ENCODE measurements at regions not wholly inside any gene's neighbourhood (a gene's known extent, or its start where the extent isn't known, plus 50 kb on each side); places are given as distances from the start of the nearest gene placed in this dataset.

DNA sequence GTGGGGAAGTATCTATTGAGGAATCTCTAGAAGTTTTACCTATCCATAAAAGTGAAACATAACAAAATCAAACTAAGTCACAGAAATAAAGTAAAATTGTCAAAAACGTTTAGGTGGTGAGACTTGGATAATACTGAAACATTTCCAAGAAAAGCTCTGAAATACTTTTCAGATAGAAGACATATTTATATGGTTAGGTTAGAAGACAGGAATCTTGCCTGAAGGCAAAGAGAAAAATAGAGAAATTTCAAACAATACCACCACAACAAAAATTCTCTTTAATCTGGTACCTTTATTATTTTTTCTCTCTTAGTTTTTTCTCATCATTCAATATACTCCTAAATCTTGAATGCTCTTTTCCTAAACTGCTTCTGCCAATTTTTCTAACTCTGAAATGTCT is 222.7 kb upstream of the PLSCR5 start:
- DNase-seq (ENCODE audit: low read depth, low spot score) = no peak
- H3K9ac ChIP-seq (ENCODE audit: insufficient read length) = no peak overlapping the region
- TF ChIP-seq FOXP2 (optimal IDR thresholded peaks at IDR 0.05; ENCODE audit: control extremely low read depth, extremely low read length, insufficient read depth) (no peak), POLR2AphosphoS5 (IDR thresholded peaks at IDR 0.05; ENCODE audit: borderline replicate concordance, low read depth, low read length) (no peak), EZH2 (IDR thresholded peaks at IDR 0.05) (no peak)
- no peaks in the 10 kb centered on the region for H3K36me3 ChIP-seq (ENCODE audit: insufficient read depth, low read length)
- no peak overlapping the region for H3K4me3 ChIP-seq
- H3K9me3 ChIP-seq (ENCODE audit: low read depth, low read length) = no peaks in the 10 kb centered on the region
- no peak overlapping the region for H3K27ac ChIP-seq

DNA sequence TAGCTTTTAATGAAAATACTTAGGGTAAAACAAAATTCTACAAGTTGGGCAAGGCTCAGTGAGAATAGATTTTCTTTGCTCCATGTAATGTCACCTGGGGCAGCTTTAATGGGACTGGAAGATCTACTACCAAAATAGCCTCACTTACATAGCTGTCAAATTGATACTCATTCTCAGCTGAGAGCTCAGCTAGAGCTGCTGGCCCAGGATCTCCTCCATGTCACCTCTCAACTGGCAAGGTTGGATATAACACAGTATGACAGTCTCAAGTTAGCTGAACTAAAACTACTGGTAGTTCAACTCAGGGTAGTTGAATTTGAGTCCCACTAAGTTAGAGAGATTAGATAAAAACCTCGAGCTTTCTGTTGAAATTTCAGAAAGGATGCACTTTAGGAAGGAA is 218.5 kb upstream of the PLSCR5 start:
- H3K9me3 ChIP-seq (ENCODE audit: low read depth, low read length) = no peaks in the 10 kb centered on the region
- no peak for TF ChIP-seq EZH2 (IDR thresholded peaks at IDR 0.05)
- TF ChIP-seq FOXP2 (optimal IDR thresholded peaks at IDR 0.05; ENCODE audit: control extremely low read depth, extremely low read length, insufficient read depth) = no peak
- no peak for TF ChIP-seq POLR2AphosphoS5 (IDR thresholded peaks at IDR 0.05; ENCODE audit: borderline replicate concordance, low read depth, low read length)
- DNase-seq (ENCODE audit: low read depth, low spot score) = no peak
- H3K27ac ChIP-seq = no peak overlapping the region
- H3K9ac ChIP-seq (ENCODE audit: insufficient read length) = no peak overlapping the region
- no peak overlapping the region for H3K4me3 ChIP-seq
- no peaks in the 10 kb centered on the region for H3K36me3 ChIP-seq (ENCODE audit: insufficient read depth, low read length)

DNA sequence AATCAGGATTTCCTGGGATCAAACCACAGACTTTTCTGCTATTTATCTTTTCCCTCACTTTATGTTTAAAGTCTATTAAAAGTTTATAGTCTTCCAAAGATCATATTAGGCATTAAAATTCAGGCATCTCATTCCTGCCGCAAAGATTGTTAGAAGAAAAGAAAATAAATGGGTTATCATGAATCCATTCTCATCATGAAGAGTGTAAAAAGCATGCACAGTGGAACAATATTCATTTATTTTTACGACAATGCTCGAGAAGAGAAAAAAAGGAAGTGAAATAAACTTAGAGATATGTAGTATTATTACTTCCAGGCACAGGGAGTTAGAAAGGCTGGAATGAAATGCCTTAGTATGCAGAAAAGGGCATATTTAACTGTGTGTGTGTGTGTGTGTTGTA is 213.7 kb upstream of the PLSCR5 start:
- H3K36me3 ChIP-seq (ENCODE audit: insufficient read depth, low read length) = no peaks in the 10 kb centered on the region
- H3K27ac ChIP-seq = peak overlapping the region; percentile 77
- H3K9ac ChIP-seq (ENCODE audit: insufficient read length) = no peak overlapping the region
- DNase-seq (ENCODE audit: low read depth, low spot score) = peak; percentile 88
- peak overlapping the region; percentile 56 for H3K4me3 ChIP-seq
- no peaks in the 10 kb centered on the region for H3K9me3 ChIP-seq (ENCODE audit: low read depth, low read length)
- TF ChIP-seq POLR2AphosphoS5 (IDR thresholded peaks at IDR 0.05; ENCODE audit: borderline replicate concordance, low read depth, low read length) = peak; percentile 47; the same call in 1 of the 2 replicates
- no peak for TF ChIP-seq EZH2 (IDR thresholded peaks at IDR 0.05)
- TF ChIP-seq FOXP2 (optimal IDR thresholded peaks at IDR 0.05; ENCODE audit: control extremely low read depth, extremely low read length, insufficient read depth) = peak; percentile 43

DNA sequence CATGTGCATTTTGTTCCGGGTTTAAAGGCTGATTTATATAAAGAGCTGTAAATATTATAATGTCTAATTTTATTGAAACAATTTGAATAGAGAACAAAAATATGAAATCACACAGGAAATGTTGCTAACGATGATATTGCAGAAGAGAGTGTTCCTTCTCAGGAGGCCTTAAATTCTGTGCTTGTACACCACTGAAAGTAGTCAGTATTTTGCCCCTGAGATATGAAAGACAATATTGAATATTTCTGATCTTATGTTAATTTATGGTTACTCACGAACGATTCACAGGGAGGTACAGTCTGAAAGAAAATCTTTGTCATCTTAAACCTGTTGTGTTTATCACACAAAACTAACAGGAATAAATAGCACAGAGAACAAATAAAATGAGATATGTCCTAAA is 213.2 kb upstream of the PLSCR5 start:
- H3K9ac ChIP-seq (ENCODE audit: insufficient read length) = no peak overlapping the region
- peak overlapping the region; percentile 77 for H3K27ac ChIP-seq
- no peaks in the 10 kb centered on the region for H3K9me3 ChIP-seq (ENCODE audit: low read depth, low read length)
- peak; percentile 72 for DNase-seq (ENCODE audit: low read depth, low spot score)
- TF ChIP-seq EZH2 (IDR thresholded peaks at IDR 0.05) = no peak
- TF ChIP-seq POLR2AphosphoS5 (IDR thresholded peaks at IDR 0.05; ENCODE audit: borderline replicate concordance, low read depth, low read length) = no peak
- no peak for TF ChIP-seq FOXP2 (optimal IDR thresholded peaks at IDR 0.05; ENCODE audit: control extremely low read depth, extremely low read length, insufficient read depth)
- no peaks in the 10 kb centered on the region for H3K36me3 ChIP-seq (ENCODE audit: insufficient read depth, low read length)
- peak overlapping the region; percentile 56 for H3K4me3 ChIP-seq

DNA sequence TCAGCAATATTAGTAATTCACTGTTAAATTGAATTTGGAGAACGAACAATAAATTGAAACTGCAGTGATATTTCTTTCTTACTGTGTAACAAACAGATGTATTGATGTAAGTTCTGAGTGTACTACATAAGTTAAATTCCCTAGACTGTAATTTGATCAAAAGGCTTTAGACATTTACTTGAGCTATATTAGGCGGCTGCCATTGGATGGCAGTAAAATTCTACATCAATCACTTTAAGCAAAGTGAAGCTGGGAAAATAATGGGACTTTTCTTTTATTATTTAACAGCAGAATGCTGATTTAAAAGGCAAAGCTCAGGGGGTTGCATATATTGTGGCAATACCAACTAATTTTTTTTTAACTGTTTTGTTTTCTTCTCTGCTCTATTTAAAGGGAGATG is 212.6 kb upstream of the PLSCR5 start:
- H3K27ac ChIP-seq = no peak overlapping the region
- no peaks in the 10 kb centered on the region for H3K9me3 ChIP-seq (ENCODE audit: low read depth, low read length)
- TF ChIP-seq POLR2AphosphoS5 (IDR thresholded peaks at IDR 0.05; ENCODE audit: borderline replicate concordance, low read depth, low read length) = no peak
- TF ChIP-seq EZH2 (IDR thresholded peaks at IDR 0.05) = no peak
- TF ChIP-seq FOXP2 (optimal IDR thresholded peaks at IDR 0.05; ENCODE audit: control extremely low read depth, extremely low read length, insufficient read depth) = no peak
- H3K36me3 ChIP-seq (ENCODE audit: insufficient read depth, low read length) = no peaks in the 10 kb centered on the region
- no peak overlapping the region for H3K9ac ChIP-seq (ENCODE audit: insufficient read length)
- H3K4me3 ChIP-seq = no peak overlapping the region
- DNase-seq (ENCODE audit: low read depth, low spot score) = peak; percentile 35

DNA sequence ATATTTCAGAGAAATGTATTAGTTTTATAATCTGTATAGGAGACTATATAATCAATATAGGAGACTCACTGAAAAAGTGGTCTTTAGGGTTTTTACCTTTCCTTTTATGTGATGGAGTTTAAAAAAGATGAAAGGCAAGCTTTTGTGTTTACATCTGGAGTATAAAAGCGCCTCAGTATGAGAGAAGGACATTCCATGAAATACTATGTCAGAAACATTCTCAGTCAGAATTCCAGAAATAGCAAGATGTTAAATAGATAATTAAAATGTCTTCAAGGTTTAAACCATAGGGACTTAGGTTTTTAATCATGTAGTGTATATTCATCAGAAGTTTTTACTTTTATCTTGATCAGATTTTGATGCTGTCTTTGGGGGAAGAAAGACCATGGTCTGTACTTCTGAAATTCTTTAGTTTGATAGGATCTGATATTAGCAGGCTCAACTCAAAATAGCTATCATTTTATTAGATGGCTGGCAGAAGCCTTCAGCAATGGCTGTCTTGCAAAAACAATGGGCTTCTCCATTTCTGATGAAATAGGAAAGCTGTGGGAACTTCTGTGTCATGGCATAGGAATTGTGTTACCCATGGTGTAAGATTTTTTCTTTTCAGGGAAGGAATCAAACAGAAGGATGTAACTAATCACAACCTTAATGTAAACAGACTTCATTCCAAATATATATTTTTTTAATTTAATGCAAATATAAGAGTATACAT is 209.6 kb upstream of the PLSCR5 start:
- Histone ChIP-seq H3K36me3 (ENCODE audit: insufficient read depth, low read length) (no peaks in the 10 kb centered on the region), H3K9me3 (ENCODE audit: low read depth, low read length) (no peaks in the 10 kb centered on the region), H3K9ac (ENCODE audit: insufficient read length) (no peak overlapping the region), H3K4me3 (no peak overlapping the region), H3K27ac (no peak overlapping the region)
- TF ChIP-seq POLR2AphosphoS5 (IDR thresholded peaks at IDR 0.05; ENCODE audit: borderline replicate concordance, low read depth, low read length) (no peak), FOXP2 (optimal IDR thresholded peaks at IDR 0.05; ENCODE audit: control extremely low read depth, extremely low read length, insufficient read depth) (no peak), EZH2 (IDR thresholded peaks at IDR 0.05) (no peak)
- DNase-seq (ENCODE audit: low read depth, low spot score) = no peak

DNA sequence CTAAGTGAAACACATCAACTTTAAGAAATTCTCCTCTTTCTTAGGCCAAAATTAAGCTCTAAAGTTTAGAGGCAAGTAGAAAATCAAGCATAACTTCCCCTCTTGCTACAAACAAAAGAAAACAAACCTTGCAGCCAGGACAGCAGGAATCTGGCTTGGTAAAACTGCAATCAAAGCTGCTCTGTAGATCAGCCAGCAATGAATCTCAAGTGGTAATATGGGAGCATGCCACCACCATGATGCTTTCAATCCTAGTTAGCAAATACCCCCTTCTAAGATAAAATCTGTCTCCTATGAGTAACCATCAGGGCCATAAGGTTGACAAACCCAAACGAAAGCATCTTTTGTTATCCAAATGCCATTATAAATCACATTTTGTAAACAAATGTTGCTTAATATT is 208.3 kb upstream of the PLSCR5 start:
- H3K36me3 ChIP-seq (ENCODE audit: insufficient read depth, low read length) = no peaks in the 10 kb centered on the region
- H3K4me3 ChIP-seq = no peak overlapping the region
- DNase-seq (ENCODE audit: low read depth, low spot score) = no peak
- no peak overlapping the region for H3K9ac ChIP-seq (ENCODE audit: insufficient read length)
- H3K9me3 ChIP-seq (ENCODE audit: low read depth, low read length) = no peaks in the 10 kb centered on the region
- H3K27ac ChIP-seq = no peak overlapping the region
- TF ChIP-seq EZH2 (IDR thresholded peaks at IDR 0.05) = no peak
- TF ChIP-seq POLR2AphosphoS5 (IDR thresholded peaks at IDR 0.05; ENCODE audit: borderline replicate concordance, low read depth, low read length) = no peak

DNA sequence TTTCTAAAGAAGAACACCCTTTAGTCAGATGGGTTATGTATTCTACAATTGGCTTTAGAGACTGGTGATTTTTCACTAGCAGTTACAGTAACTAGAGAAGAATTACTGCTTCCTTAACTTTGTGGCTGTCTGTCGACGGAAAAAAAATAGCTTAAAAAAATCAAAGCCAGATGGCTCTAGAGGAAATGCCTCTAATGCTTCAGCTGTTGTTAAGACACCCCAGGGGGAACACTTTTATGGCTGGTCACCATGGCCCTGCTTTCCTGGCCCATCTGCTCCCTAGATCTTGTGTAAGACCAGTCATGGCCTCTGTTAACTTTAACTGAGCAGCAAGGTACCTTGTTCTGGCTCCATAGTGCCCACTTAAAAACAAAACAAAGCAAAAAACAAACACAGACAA is 198.6 kb upstream of the PLSCR5 start:
- peak; percentile 66 for DNase-seq (ENCODE audit: low read depth, low spot score)
- TF ChIP-seq POLR2AphosphoS5 (IDR thresholded peaks at IDR 0.05; ENCODE audit: borderline replicate concordance, low read depth, low read length) = peak; percentile 33; the same call in 1 of the 2 replicates
- no peak for TF ChIP-seq FOXP2 (optimal IDR thresholded peaks at IDR 0.05; ENCODE audit: control extremely low read depth, extremely low read length, insufficient read depth)
- peak overlapping the region; percentile 49 for H3K4me3 ChIP-seq
- peak overlapping the region; percentile 60 for H3K27ac ChIP-seq
- no peak overlapping the region for H3K9ac ChIP-seq (ENCODE audit: insufficient read length)
- H3K36me3 ChIP-seq (ENCODE audit: insufficient read depth, low read length) = no peaks in the 10 kb centered on the region
- H3K9me3 ChIP-seq (ENCODE audit: low read depth, low read length) = no peaks in the 10 kb centered on the region

DNA sequence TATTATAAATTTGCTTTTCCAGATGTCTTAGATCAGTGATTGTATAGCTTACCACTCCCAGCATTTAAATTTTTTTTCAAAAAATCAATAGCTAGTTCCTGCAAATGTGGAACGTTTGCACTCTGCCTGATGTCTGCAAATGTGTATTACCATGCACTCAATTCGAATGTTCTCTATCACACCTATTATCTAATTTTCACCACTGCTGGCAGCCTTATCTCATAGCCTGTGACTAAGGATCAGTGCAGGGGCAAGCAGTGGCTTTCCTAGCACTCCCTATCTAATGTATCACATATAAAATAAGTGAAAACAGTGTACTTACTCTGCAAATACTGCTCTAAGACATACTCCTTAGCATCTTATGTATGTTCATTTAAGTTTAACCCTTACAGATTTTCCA is 196.3 kb upstream of the PLSCR5 start:
- no peak for DNase-seq (ENCODE audit: low read depth, low spot score)
- no peak overlapping the region for H3K4me3 ChIP-seq

More for the DNA sequence above, 196.3 kb upstream of the PLSCR5 start:
- no peak overlapping the region for H3K9ac ChIP-seq (ENCODE audit: insufficient read length)
- H3K9me3 ChIP-seq (ENCODE audit: low read depth, low read length) = no peaks in the 10 kb centered on the region
- H3K27ac ChIP-seq = no peak overlapping the region
- no peak for TF ChIP-seq FOXP2 (optimal IDR thresholded peaks at IDR 0.05; ENCODE audit: control extremely low read depth, extremely low read length, insufficient read depth)
- no peak for TF ChIP-seq POLR2AphosphoS5 (IDR thresholded peaks at IDR 0.05; ENCODE audit: borderline replicate concordance, low read depth, low read length)
- TF ChIP-seq EZH2 (IDR thresholded peaks at IDR 0.05) = no peak
- H3K36me3 ChIP-seq (ENCODE audit: insufficient read depth, low read length) = no peaks in the 10 kb centered on the region
